Sigmoid colon (tissue), 6 donors: ENCODE measurements at regions not wholly inside any gene's neighbourhood (a gene's known extent, or its start where the extent isn't known, plus 50 kb on each side); places are given as distances from the start of the nearest gene placed in this dataset.

Source experiments
- DNase-seq: peaks from one replicate; pipeline ENCODE4 v3.0.0-alpha.2; 2019
- H3K27ac ChIP-seq, 4 donors: fragments of 200-600 bp; sonication (generic); one replicate each; pipeline ENCODE4 v1.5.1; 2016 to 2019; ENCODE audit warnings: mild to moderate bottlenecking in 1 of 4
- H3K27me3 ChIP-seq, 3 donors: fragments of 200-600 bp; sonication (generic); one replicate each; pipeline ENCODE4 v1.5.1; 2019; ENCODE audit warnings: mild to moderate bottlenecking in 1 of 3
- H3K36me3 ChIP-seq, 4 donors: fragments of 200-600 bp; sonication (generic); one replicate each; pipeline ENCODE4 v1.5.1; 2016 to 2019
- H3K4me1 ChIP-seq, 4 donors: fragments of 200-600 bp; sonication (generic); one replicate each; pipeline ENCODE4 v1.5.1; 2017 to 2019
- H3K4me3 ChIP-seq, 4 donors: fragments of 200-600 bp; sonication (generic); one replicate each; pipeline ENCODE4 v1.5.1; 2017 to 2019; ENCODE audit warnings: mild to moderate bottlenecking in 2 of 4, moderate library complexity in 1 of 4
- H3K9me3 ChIP-seq, 4 donors: fragments of 200-600 bp in 3 of 4; sonication (generic) in 3 of 4; one replicate each; pipeline versions ENCODE4 v1.5.1 to v1.6.1; 2013 to 2019
- CTCF ChIP-seq, 4 experiments: fragments of 450-650 bp in 3 of 4; fragments of 200-600 bp in 1 of 4; IDR thresholded peaks; one replicate each; pipeline ENCODE4 v1.5.1; 2016 to 2019; ENCODE audit warnings: antibody characterized with exemption in 4 of 4, mild to moderate bottlenecking in 3 of 4, moderate library complexity in 2 of 4
- EP300 ChIP-seq, 4 donors: sonication (generic); formaldehyde crosslinking; IDR thresholded peaks; one replicate each; pipeline ENCODE4 v1.6.1; 2017; ENCODE audit warnings: antibody characterized with exemption in 4 of 4
- POLR2A ChIP-seq, 2 donors: fragments of 450-650 bp; IDR thresholded peaks; one replicate each; pipeline ENCODE4 v1.6.1; 2016; ENCODE audit warnings: antibody characterized with exemption in 2 of 2, mild to moderate bottlenecking in 2 of 2, moderate library complexity in 2 of 2
- POLR2AphosphoS5 ChIP-seq, 4 donors: sonication (generic); formaldehyde crosslinking; IDR thresholded peaks; one replicate each; pipeline ENCODE4 v1.6.1; 2017; ENCODE audit warnings: antibody characterized with exemption in 4 of 4
- WGBS, 2 donors: extraction: QIAGEN DNeasy Blood & Tissue Kit; methylation state at CpG; one replicate each; pipeline ENCODE4 v1.1.7; 2013; 5-methylcytosine and 5-hydroxymethylcytosine counted together
- intact Hi-C: fragments of 100-400 bp; cut with DNase I; formaldehyde crosslinking; loops from one replicate; pipeline ENCODE4 v1.15.1; 2023
- donor health status: healthy with polysubstance abuse.
- donor health status: healthy.

GRCh38 chr3:87390353-87390752 lies 114.0 kb upstream of the POU1F1 start:
- no peaks in the 10 kb centered on the region for H3K4me1 ChIP-seq
- 77 to 80% methylated on average over 4 of the region's 4 CpGs for WGBS, 2 donors
- H3K27me3 ChIP-seq, result no peaks in the 10 kb centered on the region
- H3K27ac ChIP-seq, result no peak overlapping the region
- TF ChIP-seq CTCF (IDR thresholded peaks at IDR 0.05) (no peak), POLR2A (IDR thresholded peaks at IDR 0.05) (no peak), POLR2AphosphoS5 (IDR thresholded peaks at IDR 0.05) (no peak), EP300 (IDR thresholded peaks at IDR 0.05) (no peak)
- H3K36me3 ChIP-seq, result no peaks in the 10 kb centered on the region
- DNase-seq, result no peak
- H3K9me3 ChIP-seq, result no peaks in the 10 kb centered on the region
- no peak overlapping the region for H3K4me3 ChIP-seq
- intact Hi-C loops, result no loop called here

- Histone ChIP-seq H3K9me3 (no peaks in the 10 kb centered on the region), H3K27ac (no peak overlapping the region), H3K4me3 (no peak overlapping the region), H3K36me3 (no peaks in the 10 kb centered on the region), H3K4me1 (no peaks in the 10 kb centered on the region), H3K27me3 (no peaks in the 10 kb centered on the region)
- TF ChIP-seq POLR2A (IDR thresholded peaks at IDR 0.05), result no peak
- no peak for TF ChIP-seq POLR2AphosphoS5 (IDR thresholded peaks at IDR 0.05)
- TF ChIP-seq EP300 (IDR thresholded peaks at IDR 0.05), result no peak
- no peak for TF ChIP-seq CTCF (IDR thresholded peaks at IDR 0.05)
- DNase-seq, result no peak
- WGBS, 2 donors, result 96% methylated on average over 30 of the region's 30 CpGs
- intact Hi-C loops, result no loop called here
Observed at GRCh38 chr3:87375231-87375682, 98.9 kb upstream of the POU1F1 start.

GRCh38 chr3:87370007-87370406 lies 93.6 kb upstream of the POU1F1 start:
- no peak overlapping the region for H3K4me3 ChIP-seq
- DNase-seq, result no peak
- H3K4me1 ChIP-seq, result no peaks in the 10 kb centered on the region
- intact Hi-C loops, result no loop called here
- no peak overlapping the region for H3K27ac ChIP-seq
- H3K27me3 ChIP-seq, result no peaks in the 10 kb centered on the region
- H3K9me3 ChIP-seq, result no peaks in the 10 kb centered on the region
- 68 to 71% methylated on average over 1 of the region's 1 CpG for WGBS, 2 donors
- H3K36me3 ChIP-seq, result no peaks in the 10 kb centered on the region
- TF ChIP-seq POLR2AphosphoS5 (IDR thresholded peaks at IDR 0.05), result no peak
- TF ChIP-seq EP300 (IDR thresholded peaks at IDR 0.05), result no peak
- no peak for TF ChIP-seq POLR2A (IDR thresholded peaks at IDR 0.05)
- no peak for TF ChIP-seq CTCF (IDR thresholded peaks at IDR 0.05)

GRCh38 chr3:87367736-87368135 lies 91.4 kb upstream of the POU1F1 start:
- intact Hi-C loops, result no loop called here
- no peaks in the 10 kb centered on the region for H3K4me1 ChIP-seq
- H3K27ac ChIP-seq, result no peak overlapping the region
- H3K9me3 ChIP-seq, result no peaks in the 10 kb centered on the region
- DNase-seq, result no peak
- H3K27me3 ChIP-seq, result no peaks in the 10 kb centered on the region
- H3K36me3 ChIP-seq, result no peaks in the 10 kb centered on the region
- 57 to 88% methylated on average over 1 of the region's 1 CpG for WGBS, 2 donors
- TF ChIP-seq POLR2AphosphoS5 (IDR thresholded peaks at IDR 0.05), result no peak
- no peak overlapping the region for H3K4me3 ChIP-seq

GRCh38 chr3:87363721-87364120 lies 87.3 kb upstream of the POU1F1 start:
- no peaks in the 10 kb centered on the region for H3K9me3 ChIP-seq
- TF ChIP-seq POLR2A (IDR thresholded peaks at IDR 0.05) (no peak), POLR2AphosphoS5 (IDR thresholded peaks at IDR 0.05) (no peak), CTCF (IDR thresholded peaks at IDR 0.05) (no peak), EP300 (IDR thresholded peaks at IDR 0.05) (no peak)
- 48 to 64% methylated on average over 2 of the region's 2 CpGs for WGBS, 2 donors
- no peak for DNase-seq
- H3K4me3 ChIP-seq, result no peak overlapping the region
- no peaks in the 10 kb centered on the region for H3K36me3 ChIP-seq
- intact Hi-C loops, result no loop called here
- no peak overlapping the region for H3K27ac ChIP-seq
- no peaks in the 10 kb centered on the region for H3K4me1 ChIP-seq
- no peaks in the 10 kb centered on the region for H3K27me3 ChIP-seq
